Activated CD8-positive, alpha-beta memory T cell treated with anti-CD3 and anti-CD28 coated beads, Interleukin-2, amount 50 U/mL, for 24 hours (primary cell): ENCODE measurements at regions not wholly inside any gene's neighbourhood (a gene's known extent, or its start where the extent isn't known, plus 50 kb on each side); places are given as distances from the start of the nearest gene placed in this dataset.

ENCODE experiments used
- DNase-seq: peaks from one replicate; pipeline ENCODE4 v3.0.0-alpha.2; 2020; ENCODE audit errors: extremely low read depth

- no peak for DNase-seq
Observed at GRCh38 chr14:31965735-31966598, 111.1 kb upstream of the ARHGAP5 start.

GRCh38 chr14:31966896-31967668 is 110.0 kb upstream of the ARHGAP5 start:
- no peak for DNase-seq

GRCh38 chr14:31967669-31967975 is 109.5 kb upstream of the ARHGAP5 start:
- DNase-seq: no peak

GRCh38 chr14:31968107-31968810 is 108.8 kb upstream of the ARHGAP5 start:
- DNase-seq: no peak

GRCh38 chr14:31968956-31969698 is 108.0 kb upstream of the ARHGAP5 start:
- no peak for DNase-seq

- DNase-seq: no peak
Observed at GRCh38 chr14:31969699-31970240, 107.3 kb upstream of the ARHGAP5 start.

- no peak for DNase-seq
Observed at GRCh38 chr14:31970744-31971143, 106.4 kb upstream of the ARHGAP5 start.

GRCh38 chr14:31971612-31972011 is 105.5 kb upstream of the ARHGAP5 start:
- DNase-seq: no peak

- no peak for DNase-seq
Observed at GRCh38 chr14:31977001-31977556, 100.0 kb upstream of the ARHGAP5 start.

GRCh38 chr14:31978423-31978822 is 98.7 kb upstream of the ARHGAP5 start:
- DNase-seq: no peak

GRCh38 chr14:31982642-31983041 is 94.5 kb upstream of the ARHGAP5 start:
- no peak for DNase-seq

- DNase-seq: no peak
Observed at GRCh38 chr14:31986405-31986804, 90.7 kb upstream of the ARHGAP5 start.

- no peak for DNase-seq
Observed at GRCh38 chr14:31987721-31988120, 89.4 kb upstream of the ARHGAP5 start.

- no peak for DNase-seq
Observed at GRCh38 chr14:31988244-31988643, 88.9 kb upstream of the ARHGAP5 start.

- no peak for DNase-seq
Observed at GRCh38 chr14:31990183-31990857, 86.8 kb upstream of the ARHGAP5 start.

- no peak for DNase-seq
Observed at GRCh38 chr14:31990926-31991572, 86.1 kb upstream of the ARHGAP5 start.

- no peak for DNase-seq
Observed at GRCh38 chr14:31992011-31992447, 85.1 kb upstream of the ARHGAP5 start.

- DNase-seq: no peak
Observed at GRCh38 chr14:31993521-31993951, 83.6 kb upstream of the ARHGAP5 start.

- DNase-seq: no peak
Observed at GRCh38 chr14:31994391-31995033, 82.6 kb upstream of the ARHGAP5 start.
